Hepatocyte (in vitro differentiated cells): ENCODE measurements at regions not wholly inside any gene's neighbourhood (a gene's known extent, or its start where the extent isn't known, plus 50 kb on each side); places are given as distances from the start of the nearest gene placed in this dataset.
A peak's percentile ranks its signal among the peaks of the same experiment; 100 is the strongest.

Source experiments
- DNase-seq: peaks from one replicate; pipeline ENCODE4 v3.0.0-alpha.2; 2016; ENCODE audit warnings: low spot score
- H2AFZ ChIP-seq: fragments of 200-600 bp; sonication (generic); 2 replicates; pipeline ENCODE4 v1.6.0; 2016; ENCODE audit warnings: antibody characterized with exemption, mild to moderate bottlenecking
- H3K27ac ChIP-seq: fragments of 200-600 bp; sonication (generic); 2 replicates; pipeline ENCODE4 v1.5.1; 2016; ENCODE audit warnings: mild to moderate bottlenecking
- H3K27me3 ChIP-seq: fragments of 200-600 bp; sonication (generic); 2 replicates; pipeline ENCODE4 v1.6.1; 2016
- H3K36me3 ChIP-seq: fragments of 200-600 bp; sonication (generic); replicated peaks from 2 replicates; pipeline ENCODE4 v1.5.1; 2016; ENCODE audit warnings: low read depth; ENCODE audit not compliant: insufficient read depth
- H3K4me1 ChIP-seq: fragments of 200-600 bp; sonication (generic); 2 replicates; pipeline ENCODE4 v1.5.1; 2016; ENCODE audit warnings: mild to moderate bottlenecking, moderate library complexity; ENCODE audit not compliant: insufficient read depth
- H3K4me2 ChIP-seq: fragments of 200-600 bp; sonication (generic); 2 replicates; pipeline ENCODE4 v1.6.0; 2016
- H3K4me3 ChIP-seq: fragments of 200-600 bp; sonication (generic); 2 replicates; pipeline ENCODE4 v1.5.1; 2016; ENCODE audit warnings: mild to moderate bottlenecking
- H3K79me2 ChIP-seq: fragments of 200-600 bp; sonication (generic); 2 replicates; pipeline ENCODE4 v1.6.0; 2017; ENCODE audit warnings: mild to moderate bottlenecking
- H3K9me2 ChIP-seq: fragments of 200-600 bp; sonication (generic); replicated peaks from 2 replicates; pipeline ENCODE4 v1.6.0; 2017; ENCODE audit warnings: mild to moderate bottlenecking; ENCODE audit not compliant: insufficient read depth
- H3K9me3 ChIP-seq: fragments of 200-600 bp; sonication (generic); 2 replicates; pipeline ENCODE4 v1.5.1; 2016; ENCODE audit warnings: low read depth, mild to moderate bottlenecking
- H4K20me1 ChIP-seq: fragments of 200-600 bp; sonication (generic); 2 replicates; pipeline ENCODE4 v1.6.0; 2016; ENCODE audit warnings: mild to moderate bottlenecking; ENCODE audit not compliant: insufficient read depth, poor library complexity, severe bottlenecking
- EZH2 ChIP-seq: fragments of 200-600 bp; sonication (generic); IDR thresholded peaks from 2 replicates; pipeline ENCODE4 v1.6.1; 2016; ENCODE audit warnings: antibody characterized with exemption, mild to moderate bottlenecking, borderline replicate concordance
- EZH2phosphoT487 ChIP-seq: fragments of 200-600 bp; sonication (generic); IDR thresholded peaks from one replicate; pipeline ENCODE4 v1.6.1; 2018; ENCODE audit warnings: antibody characterized with exemption, mild to moderate bottlenecking, low read depth, moderate library complexity; ENCODE audit not compliant: unreplicated experiment, severe bottlenecking
- WGBS: methylation state at CpG from one replicate; pipeline ENCODE4 v1.1.6; 2016; ENCODE audit warnings: low lambda C conversion rate; ENCODE audit errors: missing lambda C conversion rate; 5-methylcytosine and 5-hydroxymethylcytosine counted together
- TF ChIP-seq, protein P1 (sequence below): fragments of 200-600 bp; sonication (generic); IDR thresholded peaks from 2 replicates; pipeline ENCODE4 v1.5.1; 2016; ENCODE audit warnings: antibody characterized with exemption, mild to moderate bottlenecking; ENCODE audit not compliant: poor library complexity

DNA sequence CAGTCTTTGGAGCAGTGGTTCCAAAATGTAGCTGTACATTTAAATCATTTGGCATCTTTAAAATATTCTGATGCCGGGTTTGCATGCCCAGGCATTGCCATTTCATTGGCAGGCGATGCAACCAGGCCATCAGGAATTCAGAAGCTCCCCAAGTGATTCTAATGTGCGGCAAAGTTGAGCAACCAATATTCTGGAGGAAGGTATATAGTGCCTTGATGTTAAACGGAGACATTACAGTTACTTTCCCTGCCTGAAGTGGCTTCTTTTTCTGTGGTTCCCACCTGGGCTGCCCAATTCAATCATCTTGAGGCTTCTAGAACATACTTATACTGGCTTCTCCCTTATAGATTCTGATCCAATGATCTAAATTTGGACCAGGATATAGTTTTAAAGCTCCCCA lies 68.7 kb upstream of the PGM2 start:
- no peaks in the 10 kb centered on the region for H4K20me1 ChIP-seq
- no peaks in the 10 kb centered on the region for H3K27me3 ChIP-seq
- no peak overlapping the region for H3K27ac ChIP-seq
- TF ChIP-seq EZH2 = no peak
- no peak for TF ChIP-seq EZH2phosphoT487
- TF ChIP-seq, protein P1, sequence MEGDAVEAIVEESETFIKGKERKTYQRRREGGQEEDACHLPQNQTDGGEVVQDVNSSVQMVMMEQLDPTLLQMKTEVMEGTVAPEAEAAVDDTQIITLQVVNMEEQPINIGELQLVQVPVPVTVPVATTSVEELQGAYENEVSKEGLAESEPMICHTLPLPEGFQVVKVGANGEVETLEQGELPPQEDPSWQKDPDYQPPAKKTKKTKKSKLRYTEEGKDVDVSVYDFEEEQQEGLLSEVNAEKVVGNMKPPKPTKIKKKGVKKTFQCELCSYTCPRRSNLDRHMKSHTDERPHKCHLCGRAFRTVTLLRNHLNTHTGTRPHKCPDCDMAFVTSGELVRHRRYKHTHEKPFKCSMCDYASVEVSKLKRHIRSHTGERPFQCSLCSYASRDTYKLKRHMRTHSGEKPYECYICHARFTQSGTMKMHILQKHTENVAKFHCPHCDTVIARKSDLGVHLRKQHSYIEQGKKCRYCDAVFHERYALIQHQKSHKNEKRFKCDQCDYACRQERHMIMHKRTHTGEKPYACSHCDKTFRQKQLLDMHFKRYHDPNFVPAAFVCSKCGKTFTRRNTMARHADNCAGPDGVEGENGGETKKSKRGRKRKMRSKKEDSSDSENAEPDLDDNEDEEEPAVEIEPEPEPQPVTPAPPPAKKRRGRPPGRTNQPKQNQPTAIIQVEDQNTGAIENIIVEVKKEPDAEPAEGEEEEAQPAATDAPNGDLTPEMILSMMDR = no peak
- no peaks in the 10 kb centered on the region for H3K79me2 ChIP-seq
- no peak overlapping the region for H3K4me3 ChIP-seq
- H2AFZ ChIP-seq = no peak overlapping the region
- no peak overlapping the region for H3K4me2 ChIP-seq
- no peaks in the 10 kb centered on the region for H3K36me3 ChIP-seq
- 89% methylated on average over 4 of the region's 4 CpGs for WGBS
- H3K9me3 ChIP-seq = no peaks in the 10 kb centered on the region
- DNase-seq = no peak
- H3K4me1 ChIP-seq = no peaks in the 10 kb centered on the region
- H3K9me2 ChIP-seq = no peaks in the 10 kb centered on the region

DNA sequence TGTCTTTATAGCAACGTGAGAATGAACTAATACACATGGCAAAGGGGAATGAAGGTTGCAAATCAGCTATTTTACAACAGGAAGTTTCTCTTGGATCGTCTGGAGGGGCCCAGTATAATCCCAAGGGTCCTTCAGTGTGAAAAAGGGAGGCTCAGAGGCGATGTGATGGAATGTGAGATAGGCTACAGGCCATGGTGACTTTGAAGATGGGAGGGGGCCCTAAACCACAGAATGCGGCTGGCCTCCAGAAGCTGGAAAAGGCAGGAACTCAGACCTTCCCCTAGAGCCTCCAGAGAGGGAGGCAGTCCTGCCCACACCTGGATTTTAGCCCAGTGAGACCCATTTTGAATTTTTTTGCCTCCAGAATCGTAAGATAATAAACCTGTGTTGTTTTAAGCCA lies 69.4 kb upstream of the PGM2 start:
- Histone ChIP-seq H3K79me2 (no peaks in the 10 kb centered on the region), H3K27ac (no peak overlapping the region), H3K9me3 (no peaks in the 10 kb centered on the region), H4K20me1 (no peaks in the 10 kb centered on the region), H3K4me3 (no peak overlapping the region), H3K4me1 (no peaks in the 10 kb centered on the region), H3K9me2 (no peaks in the 10 kb centered on the region), H2AFZ (no peak overlapping the region), H3K4me2 (no peak overlapping the region), H3K27me3 (no peaks in the 10 kb centered on the region), H3K36me3 (no peaks in the 10 kb centered on the region)
- WGBS = 82% methylated on average over 5 of the region's 5 CpGs
- DNase-seq = no peak
- TF ChIP-seq EZH2 = no peak
- TF ChIP-seq, protein P1 = no peak
- TF ChIP-seq EZH2phosphoT487 = no peak

DNA sequence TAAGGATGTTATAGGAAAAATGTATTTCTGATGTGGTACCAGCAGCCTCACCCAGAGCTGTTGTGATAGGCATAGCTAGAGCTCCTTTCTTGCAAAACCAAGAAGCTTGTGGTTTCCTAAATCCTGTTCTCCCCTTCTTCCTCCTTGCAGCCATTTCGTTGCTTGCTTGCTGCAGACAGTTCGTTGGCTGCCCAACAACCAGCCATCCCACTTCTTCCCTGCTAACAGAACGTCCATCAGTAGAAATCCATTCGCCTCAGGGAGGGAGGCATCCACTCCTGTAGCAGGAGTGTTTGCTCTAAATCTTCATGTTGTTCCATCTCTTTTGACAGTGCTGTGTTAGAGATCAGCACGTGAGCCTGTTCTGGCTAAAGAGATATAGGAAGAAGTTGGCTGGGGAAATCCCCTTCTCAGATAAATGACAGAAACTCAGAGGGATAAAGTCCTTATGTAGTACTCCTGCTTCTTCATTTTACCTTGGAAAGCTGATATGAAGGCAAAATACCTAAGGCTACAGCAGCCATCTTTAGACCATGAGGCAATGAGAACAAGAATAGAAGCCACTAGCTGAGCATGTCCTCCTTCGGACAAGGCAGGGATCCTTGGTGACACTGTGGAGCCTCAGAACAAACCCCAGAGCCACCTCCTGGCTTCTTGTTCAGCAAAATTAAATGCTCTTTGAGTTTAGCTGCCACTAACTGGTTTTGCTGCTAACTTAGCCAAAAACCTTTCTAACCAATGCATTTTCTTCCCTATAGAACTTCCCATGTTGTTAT lies 68.4 kb upstream of the RELL1 start:
- Histone ChIP-seq H2AFZ (no peak overlapping the region), H3K4me1 (no peaks in the 10 kb centered on the region), H3K9me3 (no peaks in the 10 kb centered on the region), H4K20me1 (no peaks in the 10 kb centered on the region), H3K4me3 (no peak overlapping the region), H3K79me2 (no peaks in the 10 kb centered on the region), H3K36me3 (no peaks in the 10 kb centered on the region), H3K27me3 (no peaks in the 10 kb centered on the region), H3K9me2 (no peaks in the 10 kb centered on the region), H3K27ac (peak overlapping the region; percentile 52), H3K4me2 (no peak overlapping the region)
- peak; percentile 22 for DNase-seq
- no peak for TF ChIP-seq EZH2phosphoT487
- TF ChIP-seq, protein P1 = no peak
- WGBS = 64% methylated on average over 6 of the region's 6 CpGs
